GM23338 (cell line): ENCODE measurements at regions not wholly inside any gene's neighbourhood (a gene's known extent, or its start where the extent isn't known, plus 50 kb on each side); places are given as distances from the start of the nearest gene placed in this dataset.

Source experiments
- ATAC-seq: fragments of 200-7000 bp; cut with Tn5 transposase; 3 replicates; pipeline ENCODE4 v1.9.1; 2020
- DNase-seq: peaks from one replicate; pipeline ENCODE4 v3.0.0-alpha.2; 2015; ENCODE audit warnings: low spot score
- H2AFZ ChIP-seq: fragments of 200-600 bp; sonication (generic); 2 replicates; pipeline ENCODE4 v1.8.0; 2016; ENCODE audit warnings: antibody characterized with exemption, mild to moderate bottlenecking, moderate library complexity
- H3F3A ChIP-seq: fragments of 200-600 bp; sonication (generic); replicated peaks from 2 replicates; pipeline ENCODE4 v1.8.0; 2017; ENCODE audit warnings: antibody characterized with exemption, mixed run types, low read depth
- H3K27ac ChIP-seq: fragments of 200-600 bp; sonication (generic); 2 replicates; pipeline ENCODE4 v1.6.1; 2016; ENCODE audit warnings: low read depth
- H3K27me3 ChIP-seq: fragments of 200-600 bp; sonication (generic); 2 replicates; pipeline ENCODE4 v1.8.0; 2016; ENCODE audit warnings: mild to moderate bottlenecking, mixed run types, moderate library complexity; ENCODE audit not compliant: insufficient read depth
- H3K36me3 ChIP-seq: fragments of 200-600 bp; sonication (generic); 2 replicates; pipeline ENCODE4 v1.8.0; 2016; ENCODE audit warnings: mild to moderate bottlenecking; ENCODE audit not compliant: insufficient read depth
- H3K4me1 ChIP-seq: fragments of 200-600 bp; sonication (generic); 2 replicates; pipeline ENCODE4 v1.8.0; 2016; ENCODE audit warnings: mild to moderate bottlenecking, moderate library complexity; ENCODE audit not compliant: insufficient read depth
- H3K4me2 ChIP-seq: fragments of 200-600 bp; sonication (generic); 2 replicates; pipeline ENCODE4 v1.7.1; 2017; ENCODE audit warnings: mixed run types
- H3K4me3 ChIP-seq: fragments of 200-600 bp; sonication (generic); 2 replicates; pipeline ENCODE4 v1.6.1; 2016; ENCODE audit warnings: mixed run types
- H3K79me2 ChIP-seq: fragments of 200-600 bp; sonication (generic); replicated peaks from 2 replicates; pipeline ENCODE4 v1.8.0; 2017; ENCODE audit warnings: mild to moderate bottlenecking; ENCODE audit not compliant: insufficient read depth
- H3K9me2 ChIP-seq: fragments of 200-600 bp; sonication (generic); 2 replicates; pipeline ENCODE4 v1.8.0; 2017; ENCODE audit not compliant: insufficient read depth
- H4K20me1 ChIP-seq: fragments of 200-600 bp; sonication (generic); replicated peaks from 2 replicates; pipeline ENCODE4 v1.8.0; 2017; ENCODE audit warnings: mild to moderate bottlenecking; ENCODE audit not compliant: insufficient read depth
- H3K27ac Mint-ChIP-seq: 2 replicates; pipeline ENCODE4 v1.8.0; 2020; ENCODE audit warnings: inconsistent platforms, mild to moderate bottlenecking, moderate library complexity, mixed read lengths
- H3K27me3 Mint-ChIP-seq: 3 replicates; pipeline ENCODE4 v1.8.0; 2022; ENCODE audit warnings: low read depth, mild to moderate bottlenecking, moderate library complexity, mixed read lengths, inconsistent platforms; ENCODE audit not compliant: insufficient read depth, poor library complexity
- H3K36me3 Mint-ChIP-seq: 3 replicates; pipeline ENCODE4 v1.8.0; 2021; ENCODE audit warnings: low read depth, mild to moderate bottlenecking, inconsistent platforms, moderate library complexity, mixed read lengths
- H3K4me1 Mint-ChIP-seq: 3 replicates; pipeline ENCODE4 v1.8.0; 2020; ENCODE audit warnings: mild to moderate bottlenecking, inconsistent platforms, mixed read lengths
- H3K4me3 Mint-ChIP-seq: 3 replicates; pipeline ENCODE4 v1.8.0; 2021; ENCODE audit warnings: moderate library complexity, mild to moderate bottlenecking, inconsistent platforms, mixed read lengths
- H3K9me3 Mint-ChIP-seq: 3 replicates; pipeline ENCODE4 v1.8.0; 2020; ENCODE audit warnings: moderate library complexity, mild to moderate bottlenecking, inconsistent platforms, mixed read lengths
- CREB1 ChIP-seq: fragments of 250-450 bp; sonication (Bioruptor Pico); IDR thresholded peaks from 2 replicates; pipeline ENCODE4 v1.5.0; 2020; ENCODE audit warnings: low read depth, mild to moderate bottlenecking, moderate library complexity
- EZH2 ChIP-seq: fragments of 200-600 bp; sonication (generic); IDR thresholded peaks from one replicate; pipeline ENCODE4 v1.8.0; 2017; ENCODE audit warnings: antibody characterized with exemption, mild to moderate bottlenecking, low read depth; ENCODE audit not compliant: unreplicated experiment
- JUNB ChIP-seq: IDR thresholded peaks from one replicate; pipeline ENCODE4 v1.6.1; 2016; ENCODE audit warnings: antibody characterized with exemption; ENCODE audit not compliant: unreplicated experiment
- ZNF114 ChIP-seq: fragments of 250-450 bp; sonication (Bioruptor Pico); IDR thresholded peaks from 2 replicates; pipeline ENCODE4 v1.5.0; 2020; ENCODE audit warnings: mild to moderate bottlenecking, moderate library complexity
- TF ChIP-seq, protein P1 (sequence below): fragments of 250-450 bp; sonication (Bioruptor Pico); IDR thresholded peaks from 2 replicates; pipeline ENCODE4 v1.5.0; 2020; ENCODE audit warnings: mild to moderate bottlenecking, moderate library complexity
- TF ChIP-seq, protein P2 (sequence below), 2 experiments: fragments of 200-600 bp in 1 of 2; sonication (generic) in 1 of 2; conservative IDR thresholded peaks; 2 replicates each; pipeline versions ENCODE4 v1.5.1 to v1.6.1; 2016 to 2017; ENCODE audit warnings: antibody characterized with exemption in 2 of 2, low read depth in 2 of 2, mild to moderate bottlenecking in 2 of 2, moderate library complexity in 1 of 2
- TF ChIP-seq, protein P3 (sequence below): IDR thresholded peaks from 2 replicates; pipeline ENCODE4 v1.6.1; 2016; ENCODE audit warnings: antibody characterized with exemption

DNA sequence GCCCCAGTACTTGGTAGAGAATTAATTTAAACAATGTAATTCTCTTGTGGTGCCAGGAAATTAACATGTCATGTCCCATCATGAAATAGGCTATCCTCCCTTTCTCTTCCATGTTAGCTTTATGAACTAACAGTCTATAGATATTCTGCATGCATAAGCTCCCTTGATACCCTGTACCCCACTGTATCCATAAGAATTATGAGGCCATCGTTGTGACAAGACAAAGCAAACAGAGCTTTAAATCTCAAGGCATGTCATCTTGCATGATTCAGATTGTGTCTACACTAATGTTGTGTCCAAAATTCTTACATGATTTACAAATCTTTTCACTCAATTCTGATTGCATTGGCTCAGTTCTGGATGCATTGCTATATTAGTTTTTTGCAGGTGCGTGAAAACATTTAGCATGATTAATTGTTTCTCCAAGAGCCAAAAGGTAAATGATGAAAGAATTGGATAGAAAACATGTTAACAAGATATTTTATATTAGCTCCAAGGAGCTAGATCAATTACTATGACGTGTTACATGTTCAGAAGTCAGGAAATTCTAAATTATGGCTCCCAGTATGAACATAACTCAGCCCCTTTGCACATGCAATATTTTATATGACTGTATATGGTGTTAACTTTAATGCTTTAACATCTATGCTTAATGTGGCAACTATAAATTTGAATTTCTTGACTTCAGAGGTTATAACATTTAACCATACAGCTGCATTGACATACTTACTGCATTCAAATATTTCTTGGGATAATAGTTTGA is 620.3 kb downstream of the SLC4A3 start (continued):
- TF ChIP-seq, protein P1, sequence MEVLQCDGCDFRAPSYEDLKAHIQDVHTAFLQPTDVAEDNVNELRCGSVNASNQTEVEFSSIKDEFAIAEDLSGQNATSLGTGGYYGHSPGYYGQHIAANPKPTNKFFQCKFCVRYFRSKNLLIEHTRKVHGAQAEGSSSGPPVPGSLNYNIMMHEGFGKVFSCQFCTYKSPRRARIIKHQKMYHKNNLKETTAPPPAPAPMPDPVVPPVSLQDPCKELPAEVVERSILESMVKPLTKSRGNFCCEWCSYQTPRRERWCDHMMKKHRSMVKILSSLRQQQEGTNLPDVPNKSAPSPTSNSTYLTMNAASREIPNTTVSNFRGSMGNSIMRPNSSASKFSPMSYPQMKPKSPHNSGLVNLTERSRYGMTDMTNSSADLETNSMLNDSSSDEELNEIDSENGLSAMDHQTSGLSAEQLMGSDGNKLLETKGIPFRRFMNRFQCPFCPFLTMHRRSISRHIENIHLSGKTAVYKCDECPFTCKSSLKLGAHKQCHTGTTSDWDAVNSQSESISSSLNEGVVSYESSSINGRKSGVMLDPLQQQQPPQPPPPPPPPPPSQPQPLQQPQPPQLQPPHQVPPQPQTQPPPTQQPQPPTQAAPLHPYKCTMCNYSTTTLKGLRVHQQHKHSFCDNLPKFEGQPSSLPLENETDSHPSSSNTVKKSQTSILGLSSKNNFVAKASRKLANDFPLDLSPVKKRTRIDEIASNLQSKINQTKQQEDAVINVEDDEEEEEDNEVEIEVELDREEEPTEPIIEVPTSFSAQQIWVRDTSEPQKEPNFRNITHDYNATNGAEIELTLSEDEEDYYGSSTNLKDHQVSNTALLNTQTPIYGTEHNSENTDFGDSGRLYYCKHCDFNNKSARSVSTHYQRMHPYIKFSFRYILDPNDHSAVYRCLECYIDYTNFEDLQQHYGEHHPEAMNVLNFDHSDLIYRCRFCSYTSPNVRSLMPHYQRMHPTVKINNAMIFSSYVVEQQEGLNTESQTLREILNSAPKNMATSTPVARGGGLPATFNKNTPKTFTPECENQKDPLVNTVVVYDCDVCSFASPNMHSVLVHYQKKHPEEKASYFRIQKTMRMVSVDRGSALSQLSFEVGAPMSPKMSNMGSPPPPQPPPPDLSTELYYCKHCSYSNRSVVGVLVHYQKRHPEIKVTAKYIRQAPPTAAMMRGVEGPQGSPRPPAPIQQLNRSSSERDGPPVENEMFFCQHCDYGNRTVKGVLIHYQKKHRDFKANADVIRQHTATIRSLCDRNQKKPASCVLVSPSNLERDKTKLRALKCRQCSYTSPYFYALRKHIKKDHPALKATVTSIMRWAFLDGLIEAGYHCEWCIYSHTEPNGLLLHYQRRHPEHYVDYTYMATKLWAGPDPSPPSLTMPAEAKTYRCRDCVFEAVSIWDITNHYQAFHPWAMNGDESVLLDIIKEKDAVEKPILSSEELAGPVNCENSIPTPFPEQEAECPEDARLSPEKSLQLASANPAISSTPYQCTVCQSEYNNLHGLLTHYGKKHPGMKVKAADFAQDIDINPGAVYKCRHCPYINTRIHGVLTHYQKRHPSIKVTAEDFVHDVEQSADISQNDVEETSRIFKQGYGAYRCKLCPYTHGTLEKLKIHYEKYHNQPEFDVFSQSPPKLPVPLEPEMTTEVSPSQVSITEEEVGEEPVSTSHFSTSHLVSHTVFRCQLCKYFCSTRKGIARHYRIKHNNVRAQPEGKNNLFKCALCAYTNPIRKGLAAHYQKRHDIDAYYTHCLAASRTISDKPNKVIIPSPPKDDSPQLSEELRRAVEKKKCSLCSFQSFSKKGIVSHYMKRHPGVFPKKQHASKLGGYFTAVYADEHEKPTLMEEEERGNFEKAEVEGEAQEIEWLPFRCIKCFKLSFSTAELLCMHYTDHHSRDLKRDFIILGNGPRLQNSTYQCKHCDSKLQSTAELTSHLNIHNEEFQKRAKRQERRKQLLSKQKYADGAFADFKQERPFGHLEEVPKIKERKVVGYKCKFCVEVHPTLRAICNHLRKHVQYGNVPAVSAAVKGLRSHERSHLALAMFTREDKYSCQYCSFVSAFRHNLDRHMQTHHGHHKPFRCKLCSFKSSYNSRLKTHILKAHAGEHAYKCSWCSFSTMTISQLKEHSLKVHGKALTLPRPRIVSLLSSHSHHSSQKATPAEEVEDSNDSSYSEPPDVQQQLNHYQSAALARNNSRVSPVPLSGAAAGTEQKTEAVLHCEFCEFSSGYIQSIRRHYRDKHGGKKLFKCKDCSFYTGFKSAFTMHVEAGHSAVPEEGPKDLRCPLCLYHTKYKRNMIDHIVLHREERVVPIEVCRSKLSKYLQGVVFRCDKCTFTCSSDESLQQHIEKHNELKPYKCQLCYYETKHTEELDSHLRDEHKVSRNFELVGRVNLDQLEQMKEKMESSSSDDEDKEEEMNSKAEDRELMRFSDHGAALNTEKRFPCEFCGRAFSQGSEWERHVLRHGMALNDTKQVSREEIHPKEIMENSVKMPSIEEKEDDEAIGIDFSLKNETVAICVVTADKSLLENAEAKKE (CRISPR knock-in tag) = no peak
- TF ChIP-seq CREB1 (CRISPR knock-in tag) = no peak
- no peak for TF ChIP-seq EZH2
- no peak for TF ChIP-seq ZNF114 (CRISPR knock-in tag)
- no peak for TF ChIP-seq JUNB

DNA sequence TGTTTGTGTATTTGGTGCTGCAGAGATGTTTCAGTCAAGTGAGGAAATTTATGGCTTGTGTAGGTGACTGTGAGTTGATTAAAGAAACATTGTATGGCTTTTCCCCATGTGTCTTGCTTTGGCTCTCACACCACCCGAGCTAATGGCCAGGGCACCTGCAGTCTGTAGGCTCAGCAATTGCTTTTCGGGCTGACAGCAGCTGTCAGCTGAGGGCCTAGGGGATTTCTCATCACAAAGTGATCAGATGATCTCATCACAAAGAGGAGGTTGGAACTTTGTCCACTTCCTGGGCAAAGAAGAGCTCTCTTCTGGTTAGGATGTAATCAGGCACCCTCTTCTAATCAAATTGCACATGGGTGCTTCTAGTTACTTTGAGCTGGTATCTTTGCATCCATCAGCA is 632.2 kb downstream of the SLC4A3 start:
- Mint-ChIP-seq H3K9me3 (no peaks in the 10 kb centered on the region; the same call in 2 of the 3 replicates), H3K27me3 (peaks cover 2% of the 10 kb centered on the region), H3K4me1 (no peaks in the 10 kb centered on the region), H3K27ac (no peak overlapping the region), H3K4me3 (no peak overlapping the region), H3K36me3 (no peaks in the 10 kb centered on the region)
- Histone ChIP-seq H3F3A (no peaks in the 10 kb centered on the region), H3K36me3 (no peaks in the 10 kb centered on the region), H3K27ac (no peak overlapping the region), H3K9me2 (peaks cover 5% of the 10 kb centered on the region), H4K20me1 (no peaks in the 10 kb centered on the region), H2AFZ (no peak overlapping the region), H3K4me3 (no peak overlapping the region), H3K4me1 (no peaks in the 10 kb centered on the region), H3K4me2 (no peak overlapping the region), H3K79me2 (no peaks in the 10 kb centered on the region), H3K27me3 (no peaks in the 10 kb centered on the region)
- DNase-seq (no peak), ATAC-seq (no peak)
- TF ChIP-seq, protein P2, sequence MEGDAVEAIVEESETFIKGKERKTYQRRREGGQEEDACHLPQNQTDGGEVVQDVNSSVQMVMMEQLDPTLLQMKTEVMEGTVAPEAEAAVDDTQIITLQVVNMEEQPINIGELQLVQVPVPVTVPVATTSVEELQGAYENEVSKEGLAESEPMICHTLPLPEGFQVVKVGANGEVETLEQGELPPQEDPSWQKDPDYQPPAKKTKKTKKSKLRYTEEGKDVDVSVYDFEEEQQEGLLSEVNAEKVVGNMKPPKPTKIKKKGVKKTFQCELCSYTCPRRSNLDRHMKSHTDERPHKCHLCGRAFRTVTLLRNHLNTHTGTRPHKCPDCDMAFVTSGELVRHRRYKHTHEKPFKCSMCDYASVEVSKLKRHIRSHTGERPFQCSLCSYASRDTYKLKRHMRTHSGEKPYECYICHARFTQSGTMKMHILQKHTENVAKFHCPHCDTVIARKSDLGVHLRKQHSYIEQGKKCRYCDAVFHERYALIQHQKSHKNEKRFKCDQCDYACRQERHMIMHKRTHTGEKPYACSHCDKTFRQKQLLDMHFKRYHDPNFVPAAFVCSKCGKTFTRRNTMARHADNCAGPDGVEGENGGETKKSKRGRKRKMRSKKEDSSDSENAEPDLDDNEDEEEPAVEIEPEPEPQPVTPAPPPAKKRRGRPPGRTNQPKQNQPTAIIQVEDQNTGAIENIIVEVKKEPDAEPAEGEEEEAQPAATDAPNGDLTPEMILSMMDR (conservative IDR thresholded peaks at IDR 0.05; ENCODE audit: low read depth in 2 of 2) = no peak
- TF ChIP-seq, protein P3, sequence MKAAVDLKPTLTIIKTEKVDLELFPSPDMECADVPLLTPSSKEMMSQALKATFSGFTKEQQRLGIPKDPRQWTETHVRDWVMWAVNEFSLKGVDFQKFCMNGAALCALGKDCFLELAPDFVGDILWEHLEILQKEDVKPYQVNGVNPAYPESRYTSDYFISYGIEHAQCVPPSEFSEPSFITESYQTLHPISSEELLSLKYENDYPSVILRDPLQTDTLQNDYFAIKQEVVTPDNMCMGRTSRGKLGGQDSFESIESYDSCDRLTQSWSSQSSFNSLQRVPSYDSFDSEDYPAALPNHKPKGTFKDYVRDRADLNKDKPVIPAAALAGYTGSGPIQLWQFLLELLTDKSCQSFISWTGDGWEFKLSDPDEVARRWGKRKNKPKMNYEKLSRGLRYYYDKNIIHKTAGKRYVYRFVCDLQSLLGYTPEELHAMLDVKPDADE = no peak
